ENCODE measurements at regions not wholly inside any gene's neighbourhood (a gene's known extent, or its start where the extent isn't known, plus 50 kb on each side); places are given as distances from the start of the nearest gene placed in this dataset.

- no peak overlapping the region for H3K4me3 Mint-ChIP-seq
- ChIA-PET POLR2A (no interaction called here), CTCF (no interaction called here)
- no peaks in the 10 kb centered on the region for H3K27me3 Mint-ChIP-seq (ENCODE audit: low read depth)
- ATAC-seq (no peak), DNase-seq (ENCODE audit: low spot score) (no peak)
- peaks cover 48% of the 10 kb centered on the region for H3K36me3 Mint-ChIP-seq
- no peak overlapping the region for H3K27ac Mint-ChIP-seq
- peaks cover 52% of the 10 kb centered on the region for H3K9me3 Mint-ChIP-seq
- no peaks in the 10 kb centered on the region for H3K4me1 Mint-ChIP-seq
- no peak for TF ChIP-seq NR3C1 (CRISPR knock-in tag; conservative IDR thresholded peaks at IDR 0.05; ENCODE audit: low read depth)
- no peak for TF ChIP-seq ZNF425 (CRISPR knock-in tag; conservative IDR thresholded peaks at IDR 0.05)
- TF ChIP-seq E2F4 (CRISPR knock-in tag; IDR thresholded peaks at IDR 0.05; ENCODE audit: borderline replicate concordance, low read depth) = no peak
- no peak for TF ChIP-seq FOXP4 (CRISPR knock-in tag; IDR thresholded peaks at IDR 0.05)
- no peak for TF ChIP-seq CREM (CRISPR knock-in tag; IDR thresholded peaks at IDR 0.05)
- TF ChIP-seq CTCF (IDR thresholded peaks at IDR 0.05) = no peak
- TF ChIP-seq NFYB (CRISPR knock-in tag; conservative IDR thresholded peaks at IDR 0.05; ENCODE audit: low read depth) = no peak
- no peak for TF ChIP-seq FOXP1 (CRISPR knock-in tag; IDR thresholded peaks at IDR 0.05; ENCODE audit: borderline replicate concordance)
Measured at GRCh38 chrX:74160816-74161215, 143.2 kb upstream of the ZCCHC13 start.

- CTCF ChIA-PET = no interaction called here
- no peak for ATAC-seq
- no peaks in the 10 kb centered on the region for H3K4me1 Mint-ChIP-seq
- H3K27ac Mint-ChIP-seq = no peak overlapping the region
- H3K9me3 Mint-ChIP-seq = peaks cover 52% of the 10 kb centered on the region
- no peak for DNase-seq (ENCODE audit: low spot score)
- H3K36me3 Mint-ChIP-seq = peaks cover 47% of the 10 kb centered on the region
- TF ChIP-seq MAX (CRISPR knock-in tag; IDR thresholded peaks at IDR 0.05) (no peak), ERG (CRISPR knock-in tag; IDR thresholded peaks at IDR 0.05) (no peak), ZNF138 (CRISPR knock-in tag; conservative IDR thresholded peaks at IDR 0.05) (no peak), ZSCAN18 (CRISPR knock-in tag; IDR thresholded peaks at IDR 0.05) (no peak), SMAD4 (CRISPR knock-in tag; IDR thresholded peaks at IDR 0.05) (no peak), MLX (CRISPR knock-in tag; IDR thresholded peaks at IDR 0.05) (no peak), NFE2L1 (CRISPR knock-in tag; IDR thresholded peaks at IDR 0.05) (no peak), ZNF281 (CRISPR knock-in tag; IDR thresholded peaks at IDR 0.05) (no peak), PRRX2 (CRISPR knock-in tag; IDR thresholded peaks at IDR 0.05) (no peak), TCF7 (CRISPR knock-in tag; IDR thresholded peaks at IDR 0.05; ENCODE audit: low read depth) (no peak)
- POLR2A ChIA-PET = no interaction called here
- no peaks in the 10 kb centered on the region for H3K27me3 Mint-ChIP-seq (ENCODE audit: low read depth)
- no peak overlapping the region for H3K4me3 Mint-ChIP-seq
Measured at GRCh38 chrX:74160358-74160757, 143.6 kb upstream of the ZCCHC13 start.
